ENCODE measurements at regions not wholly inside any gene's neighbourhood (a gene's known extent, or its start where the extent isn't known, plus 50 kb on each side); places are given as distances from the start of the nearest gene placed in this dataset.
"Not testable (repeated sequence)": the region's sequence is repeated elsewhere in the genome, so short reads cannot be mapped to it uniquely, and the experiment has no call there.

- DNase-seq, result no peak
Observed at GRCh38 chr4:124139044-124139443, 573.5 kb downstream of the ANKRD50 start.

DNA sequence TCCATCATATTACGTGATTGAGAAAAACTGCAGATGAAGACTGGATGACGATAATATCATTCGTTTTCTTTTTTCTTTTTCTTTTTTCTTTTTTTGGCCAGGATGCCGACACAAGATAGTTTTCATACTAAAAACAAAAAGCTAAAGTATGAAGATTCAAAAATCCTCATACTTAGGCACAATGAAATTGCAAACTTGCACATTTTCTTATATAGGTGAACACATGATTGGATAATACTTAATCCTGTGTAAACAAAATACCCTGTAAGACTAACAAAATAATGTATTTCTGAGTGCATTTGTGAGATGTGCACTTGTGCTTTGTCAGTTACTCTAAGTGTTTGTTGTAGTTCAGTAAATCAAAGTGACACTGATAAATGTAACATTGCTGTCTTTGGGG, 568.9 kb downstream of the ANKRD50 start:
- DNase-seq, result no peak

GRCh38 chr4:124144238-124144654, 568.3 kb downstream of the ANKRD50 start:
- DNase-seq, result no peak

- no peak for DNase-seq
Observed at GRCh38 chr4:124146068-124146467, 566.5 kb downstream of the ANKRD50 start.

DNA sequence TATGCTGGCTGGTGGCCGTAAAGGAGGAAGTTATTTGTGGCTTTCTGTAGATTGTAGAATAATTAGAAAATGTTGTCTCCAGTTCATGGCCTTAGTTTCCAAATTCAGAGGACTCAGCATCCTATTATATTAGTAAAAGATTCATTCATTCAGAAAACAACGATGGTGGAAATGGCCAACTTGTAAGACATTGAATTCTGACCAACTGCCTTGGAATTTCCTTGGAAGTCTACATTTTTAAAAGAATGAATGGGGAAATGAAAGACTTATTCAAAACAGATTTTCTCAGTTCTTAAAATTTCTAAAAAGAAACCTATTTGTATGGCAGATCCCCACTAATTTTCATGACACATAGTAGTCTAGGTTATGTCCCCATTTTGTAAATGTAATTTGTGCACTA, 561.5 kb downstream of the ANKRD50 start:
- DNase-seq, result no peak

DNA sequence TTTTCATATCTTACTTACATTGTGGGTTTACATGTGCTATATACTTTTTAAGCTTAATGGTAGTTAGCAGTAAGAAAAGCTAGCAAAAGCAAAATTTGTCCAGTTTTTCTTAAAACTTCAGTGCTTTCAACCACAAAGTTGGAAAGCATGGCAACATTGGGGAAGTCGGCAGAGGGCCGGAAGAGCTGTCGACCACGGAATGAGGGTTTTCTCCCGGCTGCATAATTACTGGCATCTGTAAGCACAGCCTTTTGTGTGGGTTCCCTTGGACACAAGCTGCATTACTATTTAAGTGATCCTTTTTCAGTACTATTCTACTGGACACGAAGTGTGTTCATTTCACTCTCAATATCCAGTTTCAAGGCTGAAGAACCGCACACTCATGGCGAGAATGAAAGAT, 560.4 kb downstream of the ANKRD50 start:
- DNase-seq, result no peak

GRCh38 chr4:124155239-124155638, 557.3 kb downstream of the ANKRD50 start:
- no peak for DNase-seq

GRCh38 chr4:124157396-124158083, 555.0 kb downstream of the ANKRD50 start:
- no peak for DNase-seq

DNA sequence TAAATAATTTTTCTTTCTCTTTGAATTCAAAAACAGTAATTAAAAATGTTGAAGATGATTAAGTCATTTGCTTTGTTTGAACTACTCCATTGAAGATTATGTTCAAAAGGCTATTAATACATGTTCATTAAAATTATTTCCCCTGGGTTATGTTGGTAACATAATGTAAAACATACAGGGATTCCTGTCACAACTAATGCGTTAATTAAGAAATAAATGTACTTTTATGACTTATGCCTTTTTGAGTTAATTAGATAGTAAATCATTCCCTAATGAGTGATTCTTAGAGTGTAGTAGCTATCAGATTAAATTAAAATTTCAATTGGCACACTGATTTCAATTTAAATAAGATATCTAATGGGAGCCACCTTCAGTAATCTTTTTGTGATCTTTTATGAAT, 549.1 kb downstream of the ANKRD50 start:
- DNase-seq, result no peak

- DNase-seq, result no peak
Observed at GRCh38 chr4:124167602-124168001, 544.9 kb downstream of the ANKRD50 start.

- DNase-seq, result not testable (repeated sequence)
Observed at GRCh38 chr4:124169524-124169923, 543.0 kb downstream of the ANKRD50 start.

DNA sequence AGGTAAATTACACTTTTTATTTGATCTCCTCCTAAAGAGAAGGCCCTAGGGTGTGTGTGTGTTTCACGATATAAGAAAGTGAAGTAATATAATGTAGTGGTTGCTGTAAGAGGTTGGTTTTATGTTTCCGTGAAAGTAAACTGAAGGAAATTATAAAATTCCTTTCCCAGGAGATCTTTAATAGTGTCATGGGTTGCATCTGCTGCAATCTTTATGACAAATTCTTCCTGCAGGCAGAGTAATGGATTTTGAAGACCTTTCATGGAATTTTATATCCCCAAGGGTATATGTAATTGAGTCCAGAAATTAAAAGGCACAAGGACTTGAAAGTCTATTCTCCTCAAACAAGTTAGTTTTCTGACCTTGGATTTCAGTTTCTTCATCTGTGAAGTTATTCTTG, 538.6 kb downstream of the ANKRD50 start:
- DNase-seq, result no peak

GRCh38 chr4:124177647-124178425, 534.7 kb downstream of the ANKRD50 start:
- no peak for DNase-seq

DNA sequence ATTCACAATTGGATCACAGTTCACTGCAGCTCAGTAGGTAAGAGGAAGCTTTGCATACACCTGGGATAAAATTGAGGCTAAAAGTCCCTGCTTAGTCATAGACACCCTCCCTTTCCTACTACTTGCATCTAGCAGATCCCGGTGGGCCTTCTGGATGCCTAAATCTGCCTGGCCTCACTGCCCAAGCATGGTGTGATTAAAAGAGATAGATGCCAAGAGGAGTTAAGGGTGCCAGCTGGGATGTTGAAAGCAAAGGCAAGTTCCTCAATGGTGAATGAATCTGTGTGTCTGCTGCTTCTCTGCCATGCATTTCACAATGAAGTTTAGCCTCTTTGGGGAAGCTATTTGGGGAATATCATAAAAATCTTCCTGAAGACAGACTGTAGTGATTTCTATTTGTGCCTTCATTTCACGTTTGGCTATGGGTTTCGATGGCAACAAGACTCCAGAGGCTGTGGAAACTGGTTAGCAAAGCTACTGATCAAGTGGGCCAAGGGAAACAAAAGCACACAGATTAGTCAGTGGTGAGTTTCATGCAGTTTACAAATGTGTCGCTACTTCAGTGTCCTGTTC, 534.0 kb downstream of the ANKRD50 start:
- no peak for DNase-seq

DNA sequence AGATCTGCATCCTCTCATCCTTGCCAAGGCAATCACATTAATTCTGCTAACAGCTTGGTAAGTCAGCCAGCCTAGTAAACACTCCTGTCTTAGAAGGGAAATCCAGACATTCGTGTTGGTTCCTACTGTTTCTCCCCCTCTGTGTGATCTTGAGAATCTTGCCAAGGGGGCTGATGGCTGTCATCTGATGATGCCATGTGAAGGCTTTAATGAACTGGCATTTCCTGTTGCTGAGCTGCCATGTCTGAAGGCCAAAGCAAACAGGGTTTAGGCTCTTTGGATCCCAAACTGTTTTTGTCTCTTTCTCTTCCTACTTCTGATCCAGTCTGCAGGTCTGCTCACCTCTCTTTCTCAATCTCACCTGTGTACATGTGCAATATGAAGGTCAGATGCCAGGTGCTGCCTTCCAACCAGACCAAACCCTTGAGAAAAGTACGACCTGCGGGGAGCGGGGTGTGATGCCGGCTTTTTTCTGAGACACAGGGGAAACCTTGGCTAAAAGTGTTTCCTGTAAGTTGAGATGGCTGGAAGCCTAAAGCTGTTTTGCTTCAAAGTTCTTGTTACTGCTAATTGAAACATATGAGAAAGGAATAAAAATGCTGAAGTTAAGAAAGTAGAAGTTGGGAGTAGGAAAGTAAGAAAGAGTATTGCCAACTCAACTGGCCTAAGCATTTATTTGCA, 532.9 kb downstream of the ANKRD50 start:
- DNase-seq, result no peak

DNA sequence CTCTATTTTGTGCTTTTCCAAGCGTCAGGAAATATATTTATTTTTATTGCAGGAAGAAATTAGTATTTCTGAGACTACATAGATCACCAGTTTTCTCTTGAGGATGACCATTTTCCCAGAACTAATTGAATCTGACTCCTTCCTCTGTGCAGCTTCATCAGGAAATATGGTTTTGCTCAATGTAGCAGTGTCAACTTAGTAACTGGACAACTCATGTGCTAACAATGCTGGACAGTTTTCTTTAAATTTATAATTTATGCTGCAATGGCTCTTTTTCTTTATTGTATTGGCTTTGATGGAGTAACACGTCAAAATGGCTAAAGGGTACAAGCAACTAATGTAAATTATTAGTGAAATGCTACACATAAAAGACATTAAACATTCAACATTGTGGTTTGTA, 531.5 kb downstream of the ANKRD50 start:
- no peak for DNase-seq

DNA sequence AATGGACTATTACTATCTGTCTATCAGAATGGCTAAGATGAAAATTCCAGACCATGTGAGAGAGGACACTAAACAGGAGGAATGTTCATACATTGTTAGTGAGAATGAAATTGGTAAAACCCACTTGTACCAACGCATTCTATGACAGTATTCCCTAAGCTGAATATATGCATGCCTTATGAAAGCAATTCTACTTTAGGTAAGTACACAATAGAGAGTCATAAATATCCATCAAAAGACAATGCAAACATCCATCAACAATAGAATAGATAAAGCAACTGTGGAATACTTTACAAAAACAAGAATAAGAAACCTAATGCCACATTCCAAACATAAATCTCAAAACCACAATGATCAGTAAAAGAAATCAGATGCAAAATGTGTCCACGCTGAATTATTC, 529.3 kb downstream of the ANKRD50 start:
- DNase-seq, result no peak

GRCh38 chr4:124183926-124184325, 528.6 kb downstream of the ANKRD50 start:
- DNase-seq, result no peak

- no peak for DNase-seq
Observed at GRCh38 chr4:124184792-124185191, 527.7 kb downstream of the ANKRD50 start.

- no peak for DNase-seq
Observed at GRCh38 chr4:124188595-124188994, 523.9 kb downstream of the ANKRD50 start.

DNA sequence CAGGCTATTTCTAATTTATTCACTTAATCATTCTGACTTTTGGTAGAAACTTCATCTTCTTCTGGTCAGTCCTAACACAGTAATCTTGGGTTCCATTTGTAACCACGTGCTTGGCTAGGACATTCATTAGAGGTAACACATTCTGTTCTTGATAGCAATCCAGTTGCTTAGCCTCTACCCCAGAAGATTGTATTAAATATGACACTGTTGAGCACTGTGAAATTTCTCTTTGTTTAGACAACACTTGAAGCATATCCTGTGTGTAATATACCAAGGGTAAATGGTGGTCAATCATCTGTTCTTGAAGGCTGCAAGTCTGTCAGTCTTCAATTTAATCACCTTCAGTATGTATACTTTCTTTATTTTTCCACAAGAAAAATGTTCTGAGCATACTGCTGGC, 523.0 kb downstream of the ANKRD50 start:
- no peak for DNase-seq

DNA sequence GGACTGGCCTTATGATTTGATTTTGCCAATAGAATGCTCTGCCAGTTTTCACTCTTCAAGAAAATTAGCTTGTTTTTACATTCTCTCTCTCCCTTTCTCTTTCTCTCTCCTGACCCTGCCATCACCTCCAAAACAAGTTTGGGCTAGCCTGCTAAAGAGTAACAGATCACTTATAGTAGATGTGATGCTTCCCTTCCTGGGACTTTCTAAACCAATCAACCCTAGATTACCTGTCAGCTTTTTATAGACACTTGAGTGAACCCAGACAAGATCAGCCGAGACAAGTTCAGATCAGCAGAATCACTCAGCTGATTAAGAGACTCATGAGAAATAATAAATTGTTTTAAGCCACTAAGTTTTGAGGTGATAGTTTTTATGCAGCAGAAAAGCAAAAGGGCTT, 521.2 kb downstream of the ANKRD50 start:
- DNase-seq, result no peak

GRCh38 chr4:124192544-124192943, 520.0 kb downstream of the ANKRD50 start:
- no peak for DNase-seq

DNA sequence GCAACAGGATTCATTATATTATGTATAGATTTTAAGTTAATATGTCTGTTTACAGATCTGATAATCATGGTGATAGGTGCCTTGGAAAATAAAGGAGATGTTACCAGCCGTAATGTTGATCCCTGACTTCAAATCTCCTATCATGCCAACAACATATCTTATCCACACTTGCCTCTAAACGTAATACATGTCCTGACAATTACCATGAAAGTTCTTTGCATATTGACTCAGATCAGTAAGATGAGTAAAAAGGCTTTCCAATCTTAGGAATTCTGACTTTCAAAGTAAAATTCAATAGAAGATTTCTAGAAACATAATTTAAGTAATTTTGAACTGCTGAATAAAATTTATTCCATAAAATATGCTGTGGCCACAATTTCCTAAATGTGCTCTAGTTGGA, 513.3 kb downstream of the ANKRD50 start:
- DNase-seq, result no peak

All from stimulated activated CD4-positive, alpha-beta T cell treated with anti-CD3 and anti-CD28 coated beads, Interleukin-15, amount 100 ng/mL, for 24 hours (primary cell).